Inflammatory macrophage treated with lipopolysaccharide for 4 hours (primary cell): ENCODE measurements at regions not wholly inside any gene's neighbourhood (a gene's known extent, or its start where the extent isn't known, plus 50 kb on each side); places are given as distances from the start of the nearest gene placed in this dataset.
A peak's percentile ranks its signal among the peaks of the same experiment; 100 is the strongest.

Source experiments
- DNase-seq: peaks from one replicate; pipeline ENCODE4 v3.0.0-alpha.2; 2020

DNA sequence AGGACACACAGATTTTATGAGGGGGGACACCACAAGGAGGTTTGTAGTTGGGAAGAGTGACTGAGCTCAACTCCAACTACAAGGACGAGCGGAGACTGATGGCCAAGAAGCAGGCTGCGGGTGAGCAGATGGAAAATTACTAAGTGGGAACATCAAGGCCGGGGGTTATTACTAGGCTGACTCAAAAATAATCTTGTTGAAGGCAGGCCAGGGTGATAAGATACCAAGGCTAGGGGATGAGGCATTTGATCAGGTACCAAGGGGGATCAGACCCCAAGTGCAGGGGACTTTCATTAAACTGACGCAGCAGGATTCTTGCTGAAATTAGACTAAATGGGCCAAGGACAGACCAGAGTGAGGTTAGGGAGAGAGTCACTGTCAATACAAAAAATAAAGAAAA is 119.4 kb upstream of the SORBS2 start:
- no peak for DNase-seq

DNA sequence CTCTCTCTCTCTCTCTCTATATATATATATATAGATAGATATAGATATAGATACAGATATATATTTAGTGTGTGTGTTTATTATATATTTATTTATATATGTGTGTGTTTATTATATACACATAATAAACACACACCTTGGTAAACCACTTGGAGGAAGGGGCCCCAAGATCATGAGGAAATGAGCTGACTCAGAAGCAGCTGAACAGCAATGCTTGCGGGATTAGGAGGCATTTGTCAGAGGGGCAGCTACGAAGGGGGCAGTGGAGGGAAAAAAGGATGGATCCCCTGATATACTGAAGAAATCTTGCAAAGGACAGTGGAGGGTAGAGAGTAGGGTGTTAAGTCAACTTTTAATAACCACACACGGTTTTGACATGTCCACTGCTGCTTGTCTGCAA is 120.0 kb upstream of the SORBS2 start:
- no peak for DNase-seq

DNA sequence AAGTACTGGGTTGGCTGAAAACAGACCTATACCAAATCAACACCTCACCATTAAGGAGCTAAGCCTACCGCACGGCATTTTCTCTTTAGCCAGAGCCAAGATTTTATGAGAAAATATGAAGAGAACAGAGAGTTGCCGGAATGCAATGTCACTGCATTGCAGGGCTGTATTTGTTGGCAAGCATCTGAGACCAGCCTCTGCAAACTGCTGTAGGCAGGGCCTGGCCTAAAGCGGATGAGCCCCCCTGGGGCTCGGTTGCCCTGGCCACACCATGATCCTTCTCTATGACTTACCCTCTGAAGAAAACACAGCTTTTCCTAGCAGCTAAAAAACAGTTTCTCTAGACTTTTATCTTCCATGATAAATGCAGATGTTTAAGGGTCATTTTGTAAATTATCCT is 120.5 kb upstream of the SORBS2 start:
- DNase-seq: no peak

DNA sequence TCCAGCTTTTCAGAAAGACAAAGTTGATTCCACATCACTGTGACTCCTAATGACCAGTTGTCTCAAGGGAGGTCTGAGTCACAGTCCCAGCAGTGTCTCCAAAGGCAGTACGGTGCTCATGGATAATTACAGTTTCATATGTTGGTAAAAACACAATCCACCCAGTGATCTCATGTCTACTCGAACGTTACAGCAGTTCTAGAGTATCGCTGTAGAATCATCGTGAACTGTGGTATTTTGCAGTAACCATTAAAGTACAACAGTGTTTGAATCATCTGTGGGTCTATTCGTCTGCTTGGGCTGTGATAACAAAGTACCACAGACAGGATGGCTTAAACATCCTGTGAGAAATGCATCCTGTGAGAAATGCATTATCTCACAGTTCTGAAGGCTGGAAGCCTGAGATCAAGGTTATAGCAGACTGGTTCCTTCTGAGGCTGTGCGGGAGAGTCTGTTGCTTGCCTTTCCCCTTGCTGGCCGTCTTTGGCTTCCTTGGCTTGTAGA is 121.1 kb upstream of the SORBS2 start:
- DNase-seq: no peak

DNA sequence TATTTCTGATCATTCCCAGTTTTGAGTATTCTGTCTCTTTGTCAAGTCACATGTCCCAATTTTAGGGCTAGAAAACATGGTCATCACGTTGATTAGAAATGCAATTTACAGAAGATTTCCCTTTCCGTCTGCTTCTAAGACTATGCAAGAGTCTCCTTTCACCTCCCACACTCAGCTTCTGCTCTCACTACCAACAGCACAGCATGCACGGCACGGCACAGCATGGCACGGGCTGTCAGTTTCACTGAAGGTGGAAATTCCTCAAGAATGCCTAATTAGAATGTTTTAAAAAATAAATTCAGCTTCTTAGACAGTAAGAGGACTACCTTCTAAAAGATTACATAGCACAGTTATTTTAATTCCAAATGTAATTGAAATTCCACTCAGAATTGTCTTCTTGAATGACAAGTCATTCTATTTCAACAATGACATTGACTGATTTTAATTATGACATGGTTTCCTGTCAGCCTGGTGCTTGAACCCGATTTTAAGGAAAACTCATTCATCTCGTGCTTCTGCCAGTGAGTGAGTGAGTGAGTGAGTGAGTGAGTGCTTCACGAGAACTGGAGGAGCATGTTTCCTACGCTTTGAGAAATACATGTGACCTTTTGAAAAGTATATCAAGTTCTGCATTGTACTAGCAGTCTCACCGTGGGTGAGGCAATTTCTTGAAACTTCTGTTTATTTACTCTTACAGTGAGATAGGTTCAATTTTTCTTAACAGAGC is 124.8 kb upstream of the SORBS2 start:
- DNase-seq: no peak

DNA sequence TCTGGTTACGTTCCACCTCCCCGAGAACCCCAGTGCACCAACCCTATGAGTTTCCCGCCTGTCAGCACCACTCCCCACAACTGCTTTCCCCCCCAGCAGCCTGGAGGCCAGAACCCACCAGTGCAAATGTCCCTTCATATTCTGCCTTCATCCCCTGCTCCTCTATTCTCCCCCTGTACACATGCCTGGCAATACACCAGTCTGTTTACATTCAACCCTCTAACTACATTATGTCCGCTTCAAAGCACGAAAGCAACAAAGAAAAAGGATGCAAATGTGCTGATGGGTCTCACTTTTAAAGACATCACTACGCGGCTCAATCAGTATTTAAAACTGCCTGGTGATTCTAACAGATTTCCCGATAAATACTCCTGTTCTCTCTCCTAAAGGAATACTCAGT is 126.7 kb upstream of the SORBS2 start:
- no peak for DNase-seq

DNA sequence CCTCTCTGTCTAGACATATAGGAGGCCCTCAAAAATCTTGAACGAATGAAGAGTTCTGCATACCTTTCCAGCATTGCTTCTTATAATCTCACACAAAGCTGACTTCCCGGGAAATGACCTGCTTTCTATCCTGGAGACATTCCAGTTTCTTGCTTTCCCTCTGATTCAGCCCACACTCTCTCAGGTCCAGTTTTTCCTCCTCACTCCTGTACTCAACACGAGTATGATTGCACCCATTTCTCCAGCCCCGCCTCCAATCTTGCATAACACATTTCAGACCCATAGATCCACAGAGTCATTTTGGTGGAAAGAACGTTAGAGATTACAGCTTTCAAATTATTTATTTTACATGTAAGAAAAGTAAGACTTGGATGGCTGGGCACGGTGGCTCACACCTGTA is 127.5 kb upstream of the TLR3 start:
- DNase-seq: no peak

DNA sequence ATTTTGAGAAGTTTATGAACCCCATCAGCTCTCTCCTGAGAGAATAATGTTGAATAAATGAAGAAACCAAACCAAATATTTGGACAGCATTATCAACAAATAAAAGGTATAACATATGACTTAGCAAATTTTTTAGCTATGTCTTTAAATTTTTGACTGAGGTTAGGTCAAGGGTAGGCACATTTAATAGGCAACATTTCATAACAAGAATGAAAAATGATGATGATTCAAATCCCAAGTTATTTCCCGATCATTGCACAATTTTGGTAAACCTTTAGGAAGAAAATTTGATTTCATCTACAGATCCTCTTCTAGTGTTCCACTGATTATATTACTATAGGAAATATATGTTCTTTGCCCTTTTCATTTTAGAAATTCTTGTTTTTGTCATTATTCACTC is 123.7 kb upstream of the TLR3 start:
- DNase-seq: no peak

DNA sequence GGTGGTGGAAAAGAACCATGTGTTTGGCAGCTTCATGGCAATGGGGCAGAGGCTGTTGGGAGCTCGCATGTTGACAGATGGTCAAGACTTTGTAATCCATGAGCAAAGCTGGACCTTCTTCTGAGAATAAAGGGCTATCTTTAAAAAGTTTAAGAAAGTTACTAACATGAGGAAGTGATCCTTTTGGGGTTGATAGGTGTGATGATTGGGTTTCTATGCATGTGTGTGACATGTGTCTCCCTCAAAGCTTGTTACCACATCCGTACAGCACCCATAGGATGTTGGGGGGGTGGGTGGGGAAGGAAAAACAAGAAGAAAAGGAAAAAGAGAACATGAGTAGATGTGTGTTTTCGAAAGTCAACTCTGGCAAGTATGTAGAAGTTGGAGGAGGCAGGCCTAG is 123.0 kb upstream of the TLR3 start:
- no peak for DNase-seq

DNA sequence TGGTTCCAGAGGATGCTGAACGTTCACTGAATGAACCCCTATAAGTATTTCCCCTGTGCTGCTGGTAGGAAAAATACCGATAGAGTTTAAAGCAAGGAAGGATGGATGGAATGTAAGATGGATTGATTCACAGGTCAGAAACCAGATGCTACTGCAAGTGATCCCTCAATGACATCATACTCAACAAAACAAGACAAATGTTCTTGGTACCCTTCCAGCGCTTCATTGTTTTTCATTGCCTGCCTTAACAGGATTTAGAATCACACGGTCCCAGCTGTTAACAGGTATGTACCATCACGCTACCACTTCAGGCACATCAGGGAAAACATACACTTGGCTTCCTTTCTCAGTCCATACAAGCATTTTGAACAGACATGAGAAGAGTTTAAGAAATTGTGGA is 118.1 kb upstream of the TLR3 start:
- DNase-seq: no peak

DNA sequence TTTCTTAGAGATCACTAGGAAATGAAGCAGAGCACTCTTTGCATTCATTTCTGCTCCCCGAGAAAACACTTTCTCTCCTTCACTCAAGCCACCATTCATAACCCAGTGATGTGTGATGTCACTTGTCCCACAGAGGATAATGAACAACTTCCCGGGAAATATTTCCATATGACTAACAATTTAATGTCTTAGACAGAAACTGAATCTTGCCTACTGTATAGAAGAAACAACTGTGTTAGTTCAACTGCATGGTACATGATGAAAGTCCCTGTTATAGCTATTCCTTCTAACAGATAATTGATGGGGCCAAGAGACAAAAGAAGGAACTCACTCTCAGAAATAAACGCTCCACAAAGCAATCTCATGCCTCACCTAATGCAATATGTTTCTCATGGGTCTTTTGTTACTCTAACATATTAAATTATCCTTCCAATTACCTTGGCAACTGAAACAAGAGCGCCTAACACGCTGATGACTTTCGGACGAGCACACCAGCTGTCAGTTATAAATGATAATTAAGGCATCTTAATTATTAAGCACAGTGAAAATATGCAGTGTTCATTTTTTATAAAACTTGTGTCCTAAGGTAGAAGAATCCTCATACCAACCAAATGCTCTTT is 113.7 kb upstream of the TLR3 start:
- no peak for DNase-seq

DNA sequence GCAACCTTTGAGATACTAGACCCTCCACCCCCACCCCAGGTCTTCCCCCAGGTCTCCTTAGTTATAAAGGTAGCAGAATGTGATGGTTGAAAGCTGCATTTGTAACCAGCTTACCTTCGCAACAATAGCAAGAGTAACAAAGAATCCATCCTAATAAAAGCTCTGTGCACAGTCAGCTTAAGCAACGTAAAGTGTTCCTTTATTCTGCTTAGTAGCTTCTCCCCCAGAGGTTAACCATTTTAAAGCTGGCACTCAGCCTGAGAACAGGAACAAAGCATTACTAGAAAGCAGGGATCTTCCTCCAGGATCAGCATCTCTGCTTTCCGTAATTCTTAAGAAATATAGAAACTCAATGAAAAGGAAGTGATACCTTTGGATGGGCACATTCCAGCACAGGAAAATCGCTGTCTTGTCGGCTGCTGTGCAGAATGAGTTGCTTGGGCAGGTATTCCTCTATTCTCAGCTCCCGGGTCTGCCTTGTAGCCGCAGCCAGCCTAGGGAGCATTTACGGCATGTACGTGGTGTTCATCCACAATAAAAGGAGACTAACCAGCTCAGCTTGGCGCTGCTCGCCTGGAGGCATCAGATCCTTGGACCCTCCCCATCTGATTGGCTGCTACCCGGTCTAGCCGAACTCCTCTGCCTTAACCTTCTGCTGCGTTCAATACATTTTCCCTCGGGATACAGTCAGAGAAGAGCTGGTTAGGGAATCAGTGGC is 113.0 kb upstream of the TLR3 start:
- DNase-seq: no peak

DNA sequence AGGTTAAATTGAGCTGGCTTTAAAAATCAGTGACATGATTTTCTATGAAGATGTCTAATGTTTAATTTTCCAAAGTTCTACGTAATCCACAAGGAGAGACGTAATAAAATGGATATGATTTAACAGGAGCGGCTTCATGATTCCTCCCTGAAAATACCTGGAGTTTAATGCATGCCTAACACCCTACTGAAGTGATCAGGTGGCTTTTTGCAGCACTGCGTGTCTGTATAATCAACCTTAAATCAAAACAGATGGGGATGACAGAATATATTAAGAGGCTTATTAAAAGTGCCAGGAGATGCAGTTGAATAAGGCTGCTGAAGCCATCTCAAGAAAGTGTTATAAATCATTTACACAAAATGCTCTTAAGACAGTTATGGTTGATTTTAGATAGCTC is 112.4 kb upstream of the TLR3 start:
- no peak for DNase-seq

DNA sequence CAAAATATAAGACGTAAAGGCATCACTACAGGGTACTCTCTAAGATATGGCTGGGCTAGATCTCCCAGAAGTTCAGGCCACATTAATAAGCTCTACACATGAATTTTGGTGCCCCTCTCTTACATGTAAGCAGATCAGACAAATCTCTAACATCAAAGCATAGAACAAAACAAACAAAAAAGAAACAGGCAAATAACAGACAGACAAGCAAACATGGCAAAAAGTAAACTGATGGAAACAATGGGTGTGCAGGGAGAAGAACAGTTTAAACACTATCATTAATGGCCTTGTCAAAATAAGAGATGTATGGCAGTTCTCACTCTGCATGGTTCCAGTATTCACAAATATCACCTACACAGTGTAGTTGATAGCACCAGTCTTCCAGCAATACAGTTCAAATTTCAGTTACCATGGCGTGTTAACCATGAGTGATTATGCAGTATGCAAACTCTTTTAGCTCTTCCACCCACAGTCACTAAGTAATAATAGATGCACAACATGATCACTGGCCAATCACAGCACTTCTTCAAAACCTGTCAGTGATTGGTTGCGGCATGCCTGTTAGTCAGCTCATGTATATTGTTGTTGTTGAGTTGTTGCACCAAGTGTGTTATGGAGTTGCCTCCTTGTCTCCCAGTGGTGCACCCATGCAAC is 110.7 kb upstream of the TLR3 start:
- DNase-seq: no peak

DNA sequence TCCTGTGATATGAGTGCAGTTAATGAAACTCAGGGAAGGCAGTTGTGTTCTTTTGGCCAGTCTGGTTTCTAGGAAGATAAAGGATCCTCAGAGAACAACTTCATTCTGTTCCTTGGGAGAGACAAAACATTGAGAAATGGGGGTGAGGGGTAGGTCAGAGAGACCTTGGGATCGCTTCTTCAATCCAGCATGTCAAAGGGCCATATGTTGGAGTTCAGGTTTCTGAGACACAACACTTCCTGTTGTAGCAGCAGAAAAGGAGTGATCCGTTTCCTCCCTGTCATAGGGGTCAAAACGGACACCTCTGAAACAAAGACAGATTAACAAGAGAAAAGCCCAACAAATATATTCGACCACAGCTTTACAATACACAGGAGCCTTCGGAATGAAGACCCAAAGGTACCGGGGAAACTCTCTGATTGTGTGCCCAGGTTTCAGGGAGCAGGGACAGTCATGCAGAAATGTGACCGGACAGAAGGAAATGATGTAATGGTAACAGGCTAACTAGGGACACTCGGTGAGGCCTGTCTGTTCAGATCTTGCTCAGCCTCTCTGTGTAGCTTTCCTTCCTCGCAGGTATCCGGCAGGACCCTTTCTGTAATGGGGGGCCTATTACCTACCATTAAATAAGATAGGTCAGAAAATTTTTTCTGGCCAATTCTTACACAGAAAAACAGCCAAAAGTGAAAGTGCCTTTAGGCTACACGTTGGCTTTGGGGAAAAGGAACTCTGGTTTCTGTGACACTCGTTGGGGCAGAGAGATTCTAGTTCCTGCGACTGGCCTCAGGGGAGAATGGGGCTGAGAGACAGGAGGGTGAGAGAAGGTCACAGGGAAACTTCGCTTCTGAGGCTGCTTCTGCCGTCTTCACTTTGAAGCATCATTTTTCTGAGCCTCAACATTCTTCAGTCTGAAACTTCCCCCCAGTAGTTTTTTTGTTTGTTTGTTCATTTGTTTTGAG is 103.3 kb upstream of the TLR3 start:
- DNase-seq: peak; percentile 6

DNA sequence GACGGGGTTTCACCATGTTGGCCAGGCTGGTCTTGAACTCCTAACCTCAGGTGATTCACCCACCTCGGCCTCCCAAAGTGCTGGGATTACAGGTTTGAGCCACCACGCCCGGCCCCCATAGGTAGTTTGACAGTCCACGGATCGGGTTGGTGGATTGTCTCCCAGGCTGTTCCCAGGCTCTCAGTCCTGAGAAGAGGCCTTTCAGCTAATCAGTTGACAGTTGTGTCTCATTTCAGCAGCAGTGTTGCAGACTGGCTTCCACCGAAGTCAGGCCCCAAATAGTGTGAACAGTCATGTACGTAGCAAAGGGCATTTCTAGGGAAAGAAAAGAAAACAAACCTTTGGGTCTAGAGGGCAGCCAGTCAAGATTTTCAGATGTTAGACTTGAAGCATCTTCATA is 102.4 kb upstream of the TLR3 start:
- no peak for DNase-seq

DNA sequence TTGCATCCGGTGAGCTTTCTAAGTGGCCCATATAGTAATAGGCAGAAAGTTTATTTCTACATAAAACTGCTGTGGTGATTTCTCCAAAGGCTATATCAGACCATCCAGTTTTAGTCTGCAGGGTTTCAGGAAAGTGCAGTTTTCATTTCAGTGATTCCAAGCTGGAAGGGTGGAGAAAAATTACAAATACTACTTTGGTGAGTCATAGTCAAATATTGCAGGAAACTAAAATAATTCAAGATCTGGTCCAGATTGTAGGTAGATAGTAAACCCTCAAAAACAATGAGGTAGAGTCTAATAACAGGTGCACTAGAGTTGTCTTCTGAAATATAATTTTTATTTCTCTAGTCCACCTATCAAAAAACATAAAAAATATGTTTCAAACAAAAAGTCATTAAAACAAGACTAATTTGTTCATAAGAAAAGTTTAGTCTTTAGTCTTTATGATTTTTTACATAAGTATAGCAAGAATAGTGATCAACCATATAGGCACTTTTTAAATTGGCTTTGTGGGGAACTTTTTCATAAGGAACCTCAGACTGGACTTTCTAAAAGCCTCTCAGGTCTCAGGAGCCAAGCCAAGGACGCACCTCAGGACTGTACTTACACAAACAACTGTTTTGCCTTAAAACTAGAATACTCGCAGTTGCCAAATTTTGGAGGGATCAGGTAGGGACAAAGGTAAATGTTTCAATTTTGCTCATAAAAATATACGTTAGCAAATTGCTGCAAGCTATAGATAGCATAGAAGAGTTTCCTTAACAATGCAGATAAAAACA is 101.8 kb upstream of the TLR3 start:
- no peak for DNase-seq

DNA sequence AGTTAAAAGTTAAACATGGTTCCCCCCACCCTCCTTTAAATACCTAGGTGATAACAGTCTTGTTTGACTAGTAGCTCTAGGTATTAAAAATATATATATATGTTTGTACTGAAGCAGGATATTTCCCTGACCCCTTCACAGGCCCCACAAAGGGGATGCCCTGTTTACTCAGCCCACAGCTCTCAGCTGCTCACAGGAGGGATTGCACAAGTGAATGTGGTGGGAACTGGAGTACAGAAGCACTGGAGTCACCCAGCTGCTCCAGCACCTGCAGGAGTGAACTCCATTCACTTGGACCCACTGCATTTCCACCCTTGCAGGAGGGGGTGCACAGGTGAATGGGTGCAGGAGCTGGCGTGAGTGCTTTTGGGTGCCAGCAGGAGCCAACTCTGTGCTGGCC is 99.3 kb upstream of the TLR3 start:
- DNase-seq: no peak

DNA sequence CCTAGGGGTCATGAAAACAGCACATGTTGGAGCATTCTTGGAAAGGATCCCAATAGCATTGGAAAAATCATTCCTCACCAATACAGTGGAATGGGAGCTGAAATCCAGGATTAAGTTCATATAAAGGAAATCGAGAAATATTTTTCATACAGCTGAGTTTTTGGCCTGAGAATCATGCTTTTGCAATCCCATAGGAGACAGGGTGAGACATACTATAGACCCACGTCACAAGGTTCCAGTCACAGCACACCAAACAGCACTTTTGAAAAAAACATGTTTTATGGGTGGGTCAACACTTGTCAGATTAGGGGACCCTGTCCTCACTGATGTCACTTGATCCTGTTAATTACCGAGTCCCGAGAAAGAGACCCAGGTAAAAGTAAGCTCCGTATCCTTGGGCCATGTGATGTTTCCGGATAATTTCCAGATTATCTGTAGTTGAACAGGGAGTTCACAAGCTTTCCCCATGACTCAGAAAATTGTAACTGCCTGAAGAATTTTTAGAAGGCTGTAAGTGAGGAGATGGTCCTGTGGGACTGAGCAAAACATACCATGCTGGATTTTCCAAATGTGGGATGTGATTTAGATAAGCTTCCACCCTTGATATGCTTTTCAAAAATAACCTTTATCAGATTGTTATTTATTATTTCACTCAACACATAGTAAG is 80.9 kb upstream of the TLR3 start:
- DNase-seq: no peak

DNA sequence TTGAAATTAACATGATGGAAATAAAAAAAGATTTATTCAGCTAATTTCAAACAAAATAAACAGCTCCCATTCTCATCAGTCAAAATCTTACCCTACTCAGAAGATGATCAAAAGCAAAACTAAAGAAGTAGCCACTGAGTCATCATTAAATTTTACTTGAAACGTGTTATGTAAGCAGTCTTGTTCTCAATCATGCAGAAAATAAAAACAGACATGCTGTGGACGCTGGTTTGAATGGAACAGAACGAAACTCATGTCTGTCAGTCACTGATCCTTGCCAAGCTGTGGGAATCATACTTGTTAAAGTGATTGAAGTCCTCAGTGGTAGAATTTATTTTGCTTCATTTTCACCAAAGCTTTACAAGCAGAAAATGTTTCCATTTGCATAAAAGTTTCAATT is 77.2 kb upstream of the TLR3 start:
- DNase-seq: no peak

DNA sequence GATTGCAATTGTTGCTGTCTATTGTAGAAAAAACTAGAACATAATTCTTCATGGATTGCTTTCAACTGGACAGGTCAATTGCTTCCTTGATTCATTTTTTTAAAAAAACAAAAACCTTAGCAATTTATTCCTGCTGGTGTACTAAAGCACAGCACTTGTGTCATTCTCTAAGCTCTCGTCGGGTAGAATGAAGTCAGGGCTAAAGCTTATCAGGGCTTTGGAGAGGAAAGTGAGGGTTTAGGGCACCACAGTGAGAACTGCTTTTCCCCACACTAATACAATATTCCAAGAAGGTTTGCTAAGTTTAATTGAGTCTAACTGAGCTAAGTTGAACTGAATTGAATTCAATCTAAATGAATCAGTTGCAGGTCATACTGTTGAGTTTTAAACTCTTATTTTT is 76.4 kb upstream of the TLR3 start:
- no peak for DNase-seq
